NCI-H510A treated with DMSO at 0.1 percent for 48 hours (cell line): ENCODE measurements at regions not wholly inside any gene's neighbourhood (a gene's known extent, or its start where the extent isn't known, plus 50 kb on each side); places are given as distances from the start of the nearest gene placed in this dataset.
"Not testable (repeated sequence)": the region's sequence is repeated elsewhere in the genome, so short reads cannot be mapped to it uniquely, and the experiment has no call there.

Source experiments
- DNase-seq: peaks from one replicate; lab custom pipeline; 2025; lab: John Stamatoyannopoulos, UW

- no peak for DNase-seq
Observed at GRCh38 chr2:20499387-20499786, 52.5 kb downstream of the RHOB start.

- DNase-seq: no peak
Observed at GRCh38 chr2:20501974-20502373, 55.1 kb downstream of the RHOB start.

- DNase-seq: not testable (repeated sequence)
Observed at GRCh38 chr2:20502496-20502895, 55.6 kb downstream of the RHOB start.

- DNase-seq: no peak
Observed at GRCh38 chr2:20504174-20504573, 57.3 kb downstream of the RHOB start.

GRCh38 chr2:20506201-20506685, 59.4 kb downstream of the RHOB start:
- no peak for DNase-seq

GRCh38 chr2:20507166-20507692, 60.4 kb downstream of the RHOB start:
- peak; percentile 33 for DNase-seq

- DNase-seq: no peak
Observed at GRCh38 chr2:20507711-20508110, 60.8 kb downstream of the RHOB start.

GRCh38 chr2:20509301-20509769, 62.5 kb downstream of the RHOB start:
- DNase-seq: no peak

GRCh38 chr2:20509770-20510490, 63.1 kb downstream of the RHOB start:
- DNase-seq: peak; percentile 86

GRCh38 chr2:20511130-20511529, 64.3 kb downstream of the RHOB start:
- DNase-seq: no peak

- DNase-seq: no peak
Observed at GRCh38 chr2:20512061-20512605, 65.3 kb downstream of the RHOB start.

- no peak for DNase-seq
Observed at GRCh38 chr2:20513946-20514345, 67.1 kb downstream of the RHOB start.

- no peak for DNase-seq
Observed at GRCh38 chr2:20514596-20515269, 67.9 kb downstream of the RHOB start.

GRCh38 chr2:20515290-20516220, 68.7 kb downstream of the RHOB start:
- DNase-seq: no peak

- DNase-seq: no peak
Observed at GRCh38 chr2:20516291-20516645, 69.4 kb downstream of the RHOB start.

GRCh38 chr2:20516646-20517341, 69.9 kb downstream of the RHOB start:
- DNase-seq: no peak

- DNase-seq: no peak
Observed at GRCh38 chr2:20519309-20519708, 72.4 kb downstream of the RHOB start.

- DNase-seq: no peak
Observed at GRCh38 chr2:20520128-20520527, 73.3 kb downstream of the RHOB start.

- DNase-seq: no peak
Observed at GRCh38 chr2:20521193-20521592, 74.3 kb downstream of the RHOB start.

GRCh38 chr2:20521682-20522189, 74.9 kb downstream of the RHOB start:
- DNase-seq: no peak
